Mucosa of rectum (tissue), 2 donors: ENCODE measurements at regions not wholly inside any gene's neighbourhood (a gene's known extent, or its start where the extent isn't known, plus 50 kb on each side); places are given as distances from the start of the nearest gene placed in this dataset.

Experiments used
- H3K27ac ChIP-seq, 2 donors: one replicate each; pipeline ENCODE4 v1.7.0; 2013; ENCODE audit warnings: inconsistent platforms in 2 of 2, low read depth in 2 of 2, low read length in 2 of 2
- H3K27me3 ChIP-seq, 2 donors: one replicate each; pipeline ENCODE4 v1.7.0; 2013; ENCODE audit warnings: low read length in 2 of 2; ENCODE audit not compliant: control insufficient read depth in 2 of 2, insufficient read depth in 2 of 2
- H3K36me3 ChIP-seq, 2 donors: one replicate each; pipeline ENCODE4 v1.7.0; 2013; ENCODE audit warnings: low read length in 2 of 2; ENCODE audit not compliant: control insufficient read depth in 2 of 2, insufficient read depth in 2 of 2
- H3K4me1 ChIP-seq, 2 donors: one replicate each; pipeline ENCODE4 v1.7.0; 2013; ENCODE audit warnings: low read length in 2 of 2, mild to moderate bottlenecking in 1 of 2; ENCODE audit not compliant: control insufficient read depth in 2 of 2, insufficient read depth in 2 of 2
- H3K4me3 ChIP-seq, 2 donors: one replicate each; pipeline ENCODE4 v1.7.0; 2013; ENCODE audit warnings: low read length in 2 of 2
- H3K9ac ChIP-seq, 2 donors: one replicate each; pipeline ENCODE4 v1.7.0; 2013; ENCODE audit warnings: low read length in 2 of 2, low read depth in 1 of 2, mild to moderate bottlenecking in 1 of 2
- H3K9me3 ChIP-seq, 2 donors: one replicate each; pipeline ENCODE4 v1.7.0; 2013; ENCODE audit warnings: low read length in 2 of 2; ENCODE audit not compliant: control insufficient read depth in 2 of 2
- donor health status: healthy.
- donor health status: Normal muscosa, but diverticular disease.

DNA sequence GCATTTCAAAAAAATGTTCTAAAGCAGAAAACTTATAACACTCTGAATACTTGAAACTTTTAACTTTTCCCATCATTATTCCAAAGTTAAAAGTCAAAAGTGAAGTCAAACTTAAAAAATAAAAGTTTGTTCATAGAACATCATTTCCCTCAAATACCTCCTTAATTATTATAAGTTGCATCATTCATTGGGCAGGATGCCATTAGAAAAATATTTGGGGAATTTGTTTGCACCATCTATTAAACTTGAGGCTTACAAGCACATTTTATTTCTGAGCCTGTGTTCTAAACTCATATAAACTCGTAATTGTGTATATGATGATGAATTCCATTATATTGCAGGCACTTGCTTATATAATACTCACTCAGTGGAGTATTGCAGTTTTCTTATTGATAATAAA, 588.0 kb upstream of the NRXN1 start:
- Histone ChIP-seq H3K4me3 (no peak overlapping the region), H3K9me3 (peaks cover 0 to 3% of the 10 kb centered on the region in 2 donors), H3K9ac (no peak overlapping the region), H3K27ac (no peak overlapping the region), H3K36me3 (no peaks in the 10 kb centered on the region), H3K27me3 (no peaks in the 10 kb centered on the region), H3K4me1 (no peaks in the 10 kb centered on the region)

DNA sequence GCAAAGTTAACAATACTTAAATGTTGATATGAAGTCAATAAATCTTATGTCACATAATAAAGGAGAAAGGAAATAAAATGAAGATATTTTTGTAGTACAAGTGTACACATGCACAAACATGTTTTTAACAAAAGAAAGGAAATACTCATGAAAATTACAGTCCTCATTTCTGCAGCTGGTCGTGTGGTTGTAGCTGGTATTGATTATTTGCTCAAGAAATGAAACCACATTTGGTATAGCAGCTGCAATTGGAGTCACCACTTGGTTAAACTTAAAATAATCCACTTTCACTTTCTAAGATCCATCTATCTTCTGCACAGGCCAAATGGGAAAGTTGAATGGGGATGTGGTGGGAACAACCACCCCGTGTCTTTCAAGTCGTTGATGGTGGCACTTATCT, 580.5 kb upstream of the NRXN1 start:
- Histone ChIP-seq H3K9me3 (peaks cover 0 to 11% of the 10 kb centered on the region in 2 donors), H3K4me1 (no peaks in the 10 kb centered on the region), H3K9ac (no peak overlapping the region)

DNA sequence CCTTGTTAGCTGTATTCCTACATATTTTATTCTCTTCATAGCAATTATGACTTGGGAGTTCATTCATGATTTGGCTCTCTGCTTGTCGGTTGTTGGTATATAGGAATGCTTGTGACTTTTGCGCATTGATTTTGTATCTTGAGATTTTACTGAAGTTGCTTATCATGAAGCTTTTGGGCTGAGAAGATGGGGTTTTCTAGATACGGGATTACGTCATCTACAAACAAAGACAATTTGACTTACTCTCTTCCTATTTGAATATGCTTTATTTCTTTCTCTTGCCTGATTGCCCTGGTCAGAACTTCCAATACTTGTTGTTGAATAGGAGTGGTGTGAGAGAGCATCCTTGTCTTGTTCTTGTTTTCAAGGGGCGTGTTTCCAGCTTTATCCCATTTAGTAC, 569.8 kb upstream of the NRXN1 start:
- Histone ChIP-seq H3K9me3 (peaks cover 0 to 2% of the 10 kb centered on the region in 2 donors), H3K4me1 (no peaks in the 10 kb centered on the region), H3K9ac (no peak overlapping the region), H3K27me3 (no peaks in the 10 kb centered on the region), H3K27ac (no peak overlapping the region), H3K36me3 (no peaks in the 10 kb centered on the region), H3K4me3 (no peak overlapping the region)

More for the DNA sequence above, 580.5 kb upstream of the NRXN1 start:
- no peaks in the 10 kb centered on the region for H3K36me3 ChIP-seq
- H3K4me3 ChIP-seq: no peak overlapping the region
- no peaks in the 10 kb centered on the region for H3K27me3 ChIP-seq
- no peak overlapping the region for H3K27ac ChIP-seq

DNA sequence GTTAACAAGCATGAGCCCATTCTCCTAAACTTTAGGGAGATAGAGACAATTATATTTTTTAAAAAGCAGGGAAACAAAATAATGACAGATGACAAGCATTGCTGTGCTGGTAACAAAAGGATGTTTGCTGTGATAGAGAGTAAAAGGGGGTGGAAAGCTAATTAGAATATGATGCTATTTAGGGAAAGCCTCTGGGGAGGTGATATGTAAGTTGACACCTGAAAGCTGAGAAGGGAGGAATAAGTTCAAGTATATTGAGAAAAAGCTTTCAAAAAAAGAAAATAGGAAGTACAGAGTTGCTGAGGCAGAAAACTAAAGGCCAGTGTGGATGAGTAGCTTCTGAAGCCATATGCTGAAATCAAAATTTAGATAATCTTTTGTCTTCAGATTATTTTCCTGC, 565.2 kb upstream of the NRXN1 start:
- H3K4me3 ChIP-seq: no peak overlapping the region
- no peak overlapping the region for H3K27ac ChIP-seq
- H3K9ac ChIP-seq: no peak overlapping the region
- no peaks in the 10 kb centered on the region for H3K36me3 ChIP-seq
- H3K27me3 ChIP-seq: no peaks in the 10 kb centered on the region
- no peaks in the 10 kb centered on the region for H3K4me1 ChIP-seq
- H3K9me3 ChIP-seq: no peaks in the 10 kb centered on the region

DNA sequence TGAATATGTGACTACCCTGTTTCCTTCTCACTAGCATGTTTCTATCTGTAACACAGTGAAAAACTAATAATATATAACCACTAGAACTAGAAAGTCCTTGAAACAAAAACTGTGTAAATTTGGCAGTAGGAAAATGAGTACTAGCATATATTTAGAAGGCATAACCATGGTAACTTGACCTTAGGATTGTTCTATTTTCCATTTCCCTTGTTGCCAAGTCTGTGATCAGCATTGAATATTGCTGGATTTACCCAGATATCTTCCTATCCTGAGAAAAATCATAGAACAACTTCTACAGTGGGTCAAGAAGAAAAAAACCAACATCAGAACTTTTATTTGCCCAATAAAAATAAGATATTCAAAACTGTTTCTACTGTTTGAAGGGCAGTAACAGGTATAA, 563.9 kb upstream of the NRXN1 start:
- H3K27me3 ChIP-seq: no peaks in the 10 kb centered on the region
- no peaks in the 10 kb centered on the region for H3K9me3 ChIP-seq
- no peaks in the 10 kb centered on the region for H3K4me1 ChIP-seq
- no peak overlapping the region for H3K9ac ChIP-seq
- H3K4me3 ChIP-seq: no peak overlapping the region
- no peak overlapping the region for H3K27ac ChIP-seq
- H3K36me3 ChIP-seq: no peaks in the 10 kb centered on the region

DNA sequence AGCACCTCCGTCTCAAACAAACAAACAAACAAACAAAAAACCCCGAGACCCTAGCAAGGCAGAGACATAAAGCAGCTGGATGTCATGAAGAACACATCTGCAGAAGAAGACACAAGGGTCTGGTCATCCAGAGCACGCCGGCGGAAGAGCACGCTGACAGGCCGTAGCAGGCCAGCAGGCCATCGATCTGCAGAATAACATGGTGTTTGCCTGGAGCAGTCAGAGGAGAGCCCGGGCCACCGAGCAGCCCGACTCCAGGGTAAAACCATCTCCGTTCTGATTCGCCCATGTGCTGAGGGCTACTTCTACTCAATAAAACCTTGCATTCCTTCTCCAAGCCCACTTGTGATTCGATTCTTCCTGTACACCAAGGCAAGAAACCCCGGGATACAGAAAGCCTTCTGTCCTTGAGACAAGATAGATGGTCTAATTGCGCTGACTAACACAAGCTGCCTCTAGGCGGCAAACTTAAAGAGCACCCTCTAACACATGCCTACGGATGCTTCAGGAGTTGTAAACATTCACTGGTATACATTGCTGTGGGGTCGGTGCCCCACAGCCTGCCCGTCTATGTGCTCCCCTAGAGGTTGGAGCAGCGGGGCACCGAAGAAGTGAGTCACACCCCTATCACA, 549.8 kb upstream of the NRXN1 start:
- no peaks in the 10 kb centered on the region for H3K36me3 ChIP-seq
- H3K27me3 ChIP-seq: no peaks in the 10 kb centered on the region
- H3K9me3 ChIP-seq: no peaks in the 10 kb centered on the region
- no peaks in the 10 kb centered on the region for H3K4me1 ChIP-seq
- no peak overlapping the region for H3K4me3 ChIP-seq
- no peak overlapping the region for H3K27ac ChIP-seq
- no peak overlapping the region for H3K9ac ChIP-seq

DNA sequence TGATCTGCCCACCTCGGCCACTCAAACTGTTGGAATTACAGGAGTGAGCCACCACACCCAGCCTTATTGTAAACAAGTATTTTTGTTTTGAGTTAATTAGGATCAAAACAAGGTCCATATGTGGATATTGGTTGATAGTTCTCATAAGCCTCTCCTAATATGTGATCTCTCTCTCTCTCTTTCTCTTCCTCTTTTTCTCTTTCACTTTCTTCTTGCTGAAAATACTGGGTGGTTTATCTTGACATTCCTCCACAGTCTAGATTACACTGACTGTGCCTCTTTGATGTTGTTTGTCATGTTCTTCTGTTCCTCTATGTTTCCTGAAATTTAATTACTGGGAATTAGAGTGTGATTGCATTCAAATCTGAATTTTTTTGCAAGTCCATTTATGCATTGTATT, 547.5 kb upstream of the NRXN1 start:
- H3K4me1 ChIP-seq: no peaks in the 10 kb centered on the region

DNA sequence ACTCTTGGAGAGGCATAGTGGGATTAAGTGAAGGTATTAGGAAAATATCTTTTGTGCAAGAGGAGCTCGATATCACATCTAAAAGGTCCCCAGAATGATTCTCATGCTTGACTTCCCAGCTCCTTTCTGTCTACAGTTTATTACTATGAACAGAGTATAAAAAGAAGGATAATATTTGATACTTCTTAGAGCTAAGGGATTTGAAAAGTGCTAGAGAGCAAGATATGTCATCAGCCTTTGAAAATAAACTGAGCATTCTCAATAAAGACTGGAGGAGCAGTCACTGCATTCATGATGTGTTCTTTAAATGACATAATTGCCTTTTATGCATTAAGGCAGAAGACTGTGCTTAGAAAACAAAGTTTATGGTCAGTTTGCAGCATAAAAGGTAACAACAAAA, 543.2 kb upstream of the NRXN1 start:
- H3K9me3 ChIP-seq: no peaks in the 10 kb centered on the region
- H3K4me3 ChIP-seq: no peak overlapping the region
- no peaks in the 10 kb centered on the region for H3K27me3 ChIP-seq
- no peaks in the 10 kb centered on the region for H3K36me3 ChIP-seq
- no peak overlapping the region for H3K27ac ChIP-seq
- H3K4me1 ChIP-seq: no peaks in the 10 kb centered on the region
- H3K9ac ChIP-seq: no peak overlapping the region

More for the DNA sequence above, 547.5 kb upstream of the NRXN1 start:
- Histone ChIP-seq H3K27ac (no peak overlapping the region), H3K9ac (no peak overlapping the region), H3K36me3 (no peaks in the 10 kb centered on the region), H3K4me3 (no peak overlapping the region), H3K9me3 (no peaks in the 10 kb centered on the region), H3K27me3 (no peaks in the 10 kb centered on the region)

DNA sequence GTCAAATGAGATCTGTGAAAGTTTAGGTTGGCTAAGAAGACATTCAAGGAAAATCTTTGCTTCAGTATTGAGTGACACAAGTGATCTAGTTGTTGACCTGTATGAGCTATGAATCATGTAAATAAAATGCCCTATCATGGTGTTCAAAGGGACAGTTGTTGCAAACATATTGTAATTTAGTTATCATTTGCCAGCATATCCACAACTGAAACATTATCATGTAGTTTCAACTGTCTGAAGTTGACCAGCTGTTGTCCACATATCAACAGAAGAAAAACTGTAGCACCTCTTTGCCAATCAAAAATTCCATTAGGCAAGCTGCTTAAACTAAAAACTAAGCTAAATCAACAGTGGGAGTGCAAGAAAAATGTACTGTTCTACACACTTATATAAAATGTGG, 527.1 kb upstream of the NRXN1 start:
- no peaks in the 10 kb centered on the region for H3K4me1 ChIP-seq
- H3K9ac ChIP-seq: no peak overlapping the region
- H3K9me3 ChIP-seq: no peaks in the 10 kb centered on the region
- no peak overlapping the region for H3K27ac ChIP-seq
- H3K36me3 ChIP-seq: no peaks in the 10 kb centered on the region
- H3K27me3 ChIP-seq: no peaks in the 10 kb centered on the region
- no peak overlapping the region for H3K4me3 ChIP-seq

DNA sequence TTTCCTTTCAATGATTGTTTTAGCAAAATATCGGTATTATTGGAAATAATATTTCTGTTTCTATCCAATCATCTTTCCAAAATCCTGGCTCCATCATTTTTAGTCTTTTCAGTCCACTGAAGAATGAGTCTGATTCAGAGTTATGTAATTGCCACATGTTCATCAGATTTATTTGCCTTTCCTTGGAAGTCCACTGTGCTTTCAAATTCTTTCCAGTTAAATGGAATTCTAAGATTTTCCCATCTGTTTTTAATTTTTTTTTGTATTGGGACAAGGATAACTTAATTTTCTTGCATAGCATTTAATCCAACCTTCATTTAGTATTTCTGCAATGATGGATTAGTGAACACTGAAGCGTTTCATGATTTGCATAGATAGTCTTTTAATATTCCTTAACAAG, 521.5 kb upstream of the NRXN1 start:
- Histone ChIP-seq H3K27ac (no peak overlapping the region), H3K4me1 (no peaks in the 10 kb centered on the region), H3K4me3 (no peak overlapping the region), H3K9me3 (no peaks in the 10 kb centered on the region), H3K27me3 (no peaks in the 10 kb centered on the region), H3K9ac (no peak overlapping the region), H3K36me3 (no peaks in the 10 kb centered on the region)

DNA sequence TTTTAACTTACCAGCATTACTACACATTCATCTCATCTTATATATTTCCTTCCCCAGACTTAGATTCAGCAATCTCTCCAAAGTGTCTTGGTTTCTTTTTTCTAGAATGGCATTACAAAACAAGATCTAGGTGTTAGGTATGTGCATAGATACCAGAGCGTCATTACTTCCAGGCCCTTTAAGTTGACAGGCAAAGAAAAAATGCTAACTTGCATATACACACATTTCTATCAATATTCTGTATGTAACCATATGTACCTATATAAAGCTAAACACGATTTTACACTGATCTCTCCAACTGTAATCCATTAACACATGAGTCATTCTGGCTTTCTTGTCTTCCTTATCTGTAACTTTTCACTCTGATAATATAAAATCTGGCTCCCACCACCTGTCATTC, 503.8 kb upstream of the NRXN1 start:
- H3K9me3 ChIP-seq: no peaks in the 10 kb centered on the region
- no peak overlapping the region for H3K9ac ChIP-seq
- no peak overlapping the region for H3K27ac ChIP-seq
- H3K4me1 ChIP-seq: no peaks in the 10 kb centered on the region
- H3K36me3 ChIP-seq: no peaks in the 10 kb centered on the region
- H3K4me3 ChIP-seq: no peak overlapping the region
- H3K27me3 ChIP-seq: no peaks in the 10 kb centered on the region
